CD14-positive monocyte (primary cell): ENCODE measurements at regions not wholly inside any gene's neighbourhood (a gene's known extent, or its start where the extent isn't known, plus 50 kb on each side); places are given as distances from the start of the nearest gene placed in this dataset.

ENCODE experiments used
- DNase-seq, 3 donors: peaks; one replicate each; pipeline ENCODE4 v3.0.0-alpha.2; 2011 to 2022
- H2AFZ ChIP-seq: 2 replicates; pipeline ENCODE4 v1.6.0; 2012; ENCODE audit warnings: mild to moderate bottlenecking, low read depth, low read length, inconsistent platforms; ENCODE audit not compliant: insufficient read depth, poor library complexity, severe bottlenecking
- H3K27ac ChIP-seq, 2 donors: 1 replicate in 1 of 2; 2 replicates in 1 of 2; pipeline ENCODE4 v1.5.1; 2012 to 2013; ENCODE audit warnings: low read length in 2 of 2, control low read depth in 1 of 2, inconsistent platforms in 1 of 2, low read depth in 1 of 2, mild to moderate bottlenecking in 1 of 2
- H3K27me3 ChIP-seq, 2 donors: one replicate each; pipeline versions ENCODE4 v1.6.0 to v1.6.1; 2011 to 2013; ENCODE audit warnings: low read length in 2 of 2; ENCODE audit not compliant: control insufficient read depth in 2 of 2, insufficient read depth in 2 of 2
- H3K36me3 ChIP-seq, 2 donors: replicated peaks in 1 of 2; 1 replicate in 1 of 2; 2 replicates in 1 of 2; pipeline versions ENCODE4 v1.5.1 to v1.6.1; 2012 to 2013; ENCODE audit warnings: low read length in 2 of 2, control low read depth in 1 of 2, inconsistent platforms in 1 of 2, mild to moderate bottlenecking in 1 of 2; ENCODE audit not compliant: insufficient read depth in 2 of 2, control insufficient read depth in 1 of 2
- H3K4me1 ChIP-seq, 2 donors: 1 replicate in 1 of 2; 2 replicates in 1 of 2; pipeline versions ENCODE4 v1.5.1 to v1.6.1; 2012 to 2013; ENCODE audit warnings: low read length in 2 of 2, control low read depth in 1 of 2, inconsistent platforms in 1 of 2, mild to moderate bottlenecking in 1 of 2, moderate library complexity in 1 of 2; ENCODE audit not compliant: insufficient read depth in 2 of 2, control insufficient read depth in 1 of 2
- H3K4me2 ChIP-seq: replicated peaks from 2 replicates; pipeline ENCODE3; 2012; ENCODE audit warnings: low read length, moderate library complexity, mild to moderate bottlenecking; ENCODE audit not compliant: poor library complexity, severe bottlenecking; ENCODE audit errors: extremely low read depth
- H3K4me3 ChIP-seq, 3 experiments: fragments of 200-600 bp in 1 of 3; sonication (generic) in 1 of 3; replicated peaks in 1 of 3; 1 replicate in 2 of 3; 2 replicates in 1 of 3; pipeline ENCODE4 v1.5.1; 2011 to 2013; ENCODE audit warnings: low read length in 3 of 3, mild to moderate bottlenecking in 3 of 3, control low read depth in 2 of 3, low read depth in 2 of 3, inconsistent platforms in 1 of 3, moderate library complexity in 1 of 3
- H3K79me2 ChIP-seq: 2 replicates; pipeline ENCODE4 v1.6.0; 2012; ENCODE audit warnings: mild to moderate bottlenecking, control low read depth, inconsistent platforms, low read length, moderate library complexity; ENCODE audit not compliant: insufficient read depth
- H3K9ac ChIP-seq: 2 replicates; pipeline ENCODE4 v1.6.0; 2017; ENCODE audit warnings: low read length, mild to moderate bottlenecking; ENCODE audit not compliant: insufficient read depth, poor library complexity, severe bottlenecking
- H3K9me3 ChIP-seq, 2 donors: replicated peaks in 1 of 2; 1 replicate in 1 of 2; 2 replicates in 1 of 2; pipeline versions ENCODE4 v1.5.1 to v1.6.1; 2012 to 2013; ENCODE audit warnings: low read length in 2 of 2, control low read depth in 1 of 2; ENCODE audit not compliant: control insufficient read depth in 1 of 2, insufficient read depth in 1 of 2
- H4K20me1 ChIP-seq: 2 replicates; pipeline ENCODE4 v1.6.0; 2012; ENCODE audit warnings: mild to moderate bottlenecking, low read length, control low read depth, moderate library complexity; ENCODE audit not compliant: insufficient read depth
- H3K27ac Mint-ChIP-seq, 7 donors: one replicate each; pipeline ENCODE4 v1.8.0; 2020; ENCODE audit warnings: mild to moderate bottlenecking in 7 of 7, mixed read lengths in 7 of 7, moderate library complexity in 6 of 7, inconsistent platforms in 2 of 7
- H3K27me3 Mint-ChIP-seq, 3 donors: one replicate each; pipeline ENCODE4 v1.8.0; 2021 to 2022; ENCODE audit warnings: low read depth in 3 of 3, mild to moderate bottlenecking in 3 of 3, mixed read lengths in 3 of 3, moderate library complexity in 3 of 3, inconsistent platforms in 1 of 3
- H3K36me3 Mint-ChIP-seq, 2 donors: one replicate each; pipeline ENCODE4 v1.8.0; 2020; ENCODE audit warnings: mixed read lengths in 2 of 2, inconsistent platforms in 1 of 2, mild to moderate bottlenecking in 1 of 2
- H3K4me1 Mint-ChIP-seq: one replicate; pipeline ENCODE4 v1.8.0; 2020; ENCODE audit warnings: mild to moderate bottlenecking, mixed read lengths
- H3K4me3 Mint-ChIP-seq, 2 donors: one replicate each; pipeline ENCODE4 v1.8.0; 2020; ENCODE audit warnings: mild to moderate bottlenecking in 2 of 2, mixed read lengths in 2 of 2, moderate library complexity in 1 of 2
- H3K9me3 Mint-ChIP-seq, 7 donors: one replicate each; pipeline ENCODE4 v1.8.0; 2020 to 2022; ENCODE audit warnings: mixed read lengths in 7 of 7, mild to moderate bottlenecking in 6 of 7, moderate library complexity in 6 of 7, inconsistent platforms in 2 of 7
- CTCF ChIP-seq: fragments of 200-600 bp; IDR thresholded peaks from one replicate; pipeline ENCODE4 v1.8.0; 2022; ENCODE audit warnings: antibody characterized with exemption, mild to moderate bottlenecking
- WGBS: methylation state at CpG from one replicate; pipeline ENCODE4 v1.1.5; 2013; ENCODE audit warnings: missing lambda C conversion rate; ENCODE audit not compliant: insufficient coverage; 5-methylcytosine and 5-hydroxymethylcytosine counted together
- intact Hi-C, 2 donors: fragments of 100-400 bp; cut with micrococcal nuclease; formaldehyde crosslinking; loops; one replicate each; pipeline versions ENCODE4 v1.15.0 to v1.15.1; 2023

- Mint-ChIP-seq H3K27ac (no peak overlapping the region), H3K9me3 (peaks cover 0 to 5% (median 0%) of the 10 kb centered on the region in 7 donors), H3K4me1 (no peaks in the 10 kb centered on the region), H3K27me3 (peaks cover 0 to 6% (median 2%) of the 10 kb centered on the region in 3 donors), H3K4me3 (no peak overlapping the region), H3K36me3 (no peaks in the 10 kb centered on the region)
- TF ChIP-seq CTCF = no peak
- no peaks in the 10 kb centered on the region for H3K27me3 ChIP-seq
- no peaks in the 10 kb centered on the region for H3K4me1 ChIP-seq
- no peaks in the 10 kb centered on the region for H3K9me3 ChIP-seq
- H3K4me2 ChIP-seq = no peak overlapping the region
- no peak overlapping the region for H3K4me3 ChIP-seq
- H3K9ac ChIP-seq = no peak overlapping the region
- no peaks in the 10 kb centered on the region for H4K20me1 ChIP-seq
- no peak overlapping the region for H2AFZ ChIP-seq
- WGBS = 72% methylated on average over 2 of the region's 3 CpGs
- H3K27ac ChIP-seq = no peak overlapping the region
- no peaks in the 10 kb centered on the region for H3K79me2 ChIP-seq
- no peak for DNase-seq
- no peaks in the 10 kb centered on the region for H3K36me3 ChIP-seq
- intact Hi-C loops = no loop called here
Observed at GRCh38 chr1:29538586-29538985, 302.3 kb downstream of the PTPRU start.

- Mint-ChIP-seq H3K9me3 (peaks cover 8 to 31% (median 22%) of the 10 kb centered on the region in 7 donors), H3K4me1 (no peaks in the 10 kb centered on the region), H3K27ac (no peak overlapping the region), H3K4me3 (no peak overlapping the region), H3K36me3 (no peaks in the 10 kb centered on the region), H3K27me3 (peaks cover 1 to 2% (median 2%) of the 10 kb centered on the region in 3 donors)
- no peak for TF ChIP-seq CTCF
- intact Hi-C loops = no loop called here
- Histone ChIP-seq H3K79me2 (no peaks in the 10 kb centered on the region), H4K20me1 (no peaks in the 10 kb centered on the region), H3K9me3 (peaks cover 12 to 16% of the 10 kb centered on the region in 2 donors), H3K9ac (no peak overlapping the region), H3K27me3 (no peaks in the 10 kb centered on the region), H3K4me2 (no peak overlapping the region), H3K27ac (no peak overlapping the region), H2AFZ (no peak overlapping the region), H3K36me3 (no peaks in the 10 kb centered on the region), H3K4me3 (no peak overlapping the region), H3K4me1 (no peaks in the 10 kb centered on the region)
- no CpG with 5 or more reads among the region's 1 CpG for WGBS
- no peak for DNase-seq
Observed at GRCh38 chr1:29532751-29533150, 296.4 kb downstream of the PTPRU start.
